K562 (cell line): ENCODE measurements at regions not wholly inside any gene's neighbourhood (a gene's known extent, or its start where the extent isn't known, plus 50 kb on each side); places are given as distances from the start of the nearest gene placed in this dataset.

Source experiments
- CGGBP1 ChIP-seq: fragments of 250-450 bp; sonication (Bioruptor Pico); IDR thresholded peaks from 2 replicates; pipeline ENCODE4 v1.9.0; 2021; ENCODE audit warnings: mild to moderate bottlenecking
- E2F3 ChIP-seq: fragments of 250-450 bp; sonication (Bioruptor Pico); IDR thresholded peaks from 2 replicates; pipeline ENCODE4 v1.4.0; 2020; ENCODE audit warnings: mild to moderate bottlenecking
- E2F5 ChIP-seq: sonication (generic); formaldehyde crosslinking; IDR thresholded peaks from 2 replicates; pipeline ENCODE4 v1.8.0; 2022; ENCODE audit warnings: mild to moderate bottlenecking, missing genetic modification reagents
- EP300 ChIP-seq: IDR thresholded peaks from 2 replicates; pipeline ENCODE4 v1.6.1; 2012; ENCODE audit warnings: low read length, improper control_type of control experiment
- ESRRA ChIP-seq: fragments of 450-650 bp; IDR thresholded peaks from 2 replicates; pipeline ENCODE4 v1.6.1; 2014; ENCODE audit warnings: low read depth, mild to moderate bottlenecking, moderate library complexity, borderline replicate concordance
- HMGXB4 ChIP-seq: sonication (generic); formaldehyde crosslinking; IDR thresholded peaks from 2 replicates; pipeline ENCODE4 v1.8.1; 2023; ENCODE audit warnings: mild to moderate bottlenecking, missing genetic modification reagents
- KLF16 ChIP-seq: IDR thresholded peaks from 2 replicates; pipeline ENCODE4 v1.6.1; 2016; ENCODE audit warnings: antibody characterized with exemption
- LARP7 ChIP-seq: fragments of 450-650 bp; IDR thresholded peaks from 2 replicates; pipeline ENCODE4 v1.6.1; 2016
- NR3C1 ChIP-seq: sonication (generic); formaldehyde crosslinking; IDR thresholded peaks from 2 replicates; pipeline ENCODE4 v1.8.1; 2022; ENCODE audit warnings: missing genetic modification reagents
- STAT5B ChIP-seq: fragments of 250-450 bp; sonication (Bioruptor Pico); IDR thresholded peaks from 2 replicates; pipeline ENCODE4 v1.8.0; 2021; ENCODE audit warnings: mild to moderate bottlenecking, inconsistent platforms
- TAL1 ChIP-seq: fragments of 450-650 bp; IDR thresholded peaks from 2 replicates; pipeline ENCODE4 v1.6.1; 2016; ENCODE audit warnings: mild to moderate bottlenecking
- TCFL5 ChIP-seq: fragments of 250-450 bp; sonication (Bioruptor Pico); conservative IDR thresholded peaks from 2 replicates; pipeline ENCODE4 v1.6.1; 2021; ENCODE audit warnings: mild to moderate bottlenecking, moderate library complexity, matching md5 sums
- TEAD1 ChIP-seq, 2 experiments: fragments of 450-650 bp in 1 of 2; sonication (generic) in 1 of 2; formaldehyde crosslinking; IDR thresholded peaks; 2 replicates each; pipeline versions ENCODE4 v1.4.0 to v1.8.0; 2020 to 2022; ENCODE audit warnings: mild to moderate bottlenecking in 2 of 2, missing genetic modification reagents in 1 of 2
- UBTF ChIP-seq, 2 experiments: IDR thresholded peaks; 2 replicates each; pipeline ENCODE4 v1.6.1; 2012; ENCODE audit warnings: improper control_type of control experiment in 2 of 2, low read depth in 2 of 2, low read length in 2 of 2, borderline replicate concordance in 1 of 2
- ZBTB33 ChIP-seq: sonication (generic); formaldehyde crosslinking; IDR thresholded peaks from 2 replicates; pipeline ENCODE4 v1.8.1; 2023; ENCODE audit warnings: mild to moderate bottlenecking, missing genetic modification reagents
- ZNF12 ChIP-seq: sonication (generic); formaldehyde crosslinking; IDR thresholded peaks from 2 replicates; pipeline ENCODE4 v1.4.0; 2020; ENCODE audit warnings: mild to moderate bottlenecking, missing genetic modification reagents
- ZNF217 ChIP-seq: sonication (generic); formaldehyde crosslinking; IDR thresholded peaks from 2 replicates; pipeline ENCODE4 v1.8.0; 2022; ENCODE audit warnings: mild to moderate bottlenecking, missing genetic modification reagents
- ZNF79 ChIP-seq: fragments of 250-450 bp; sonication (Bioruptor Pico); IDR thresholded peaks from 2 replicates; pipeline ENCODE4 v1.4.0; 2020; ENCODE audit warnings: low read depth, mild to moderate bottlenecking, moderate library complexity
- TF ChIP-seq, protein P1 (sequence below), 2 experiments: fragments of 200-800 bp in 1 of 2; sonication (Bioruptor generic) in 1 of 2; sonication (generic) in 1 of 2; formaldehyde crosslinking in 1 of 2; IDR thresholded peaks in 1 of 2; conservative IDR thresholded peaks in 1 of 2; 2 replicates each; pipeline versions ENCODE4 v1.5.0 to v1.6.1; 2016 to 2020; ENCODE audit warnings: missing compliant biosample characterization in 1 of 2, missing genetic modification characterization in 1 of 2, missing genetic modification reagents in 1 of 2

DNA sequence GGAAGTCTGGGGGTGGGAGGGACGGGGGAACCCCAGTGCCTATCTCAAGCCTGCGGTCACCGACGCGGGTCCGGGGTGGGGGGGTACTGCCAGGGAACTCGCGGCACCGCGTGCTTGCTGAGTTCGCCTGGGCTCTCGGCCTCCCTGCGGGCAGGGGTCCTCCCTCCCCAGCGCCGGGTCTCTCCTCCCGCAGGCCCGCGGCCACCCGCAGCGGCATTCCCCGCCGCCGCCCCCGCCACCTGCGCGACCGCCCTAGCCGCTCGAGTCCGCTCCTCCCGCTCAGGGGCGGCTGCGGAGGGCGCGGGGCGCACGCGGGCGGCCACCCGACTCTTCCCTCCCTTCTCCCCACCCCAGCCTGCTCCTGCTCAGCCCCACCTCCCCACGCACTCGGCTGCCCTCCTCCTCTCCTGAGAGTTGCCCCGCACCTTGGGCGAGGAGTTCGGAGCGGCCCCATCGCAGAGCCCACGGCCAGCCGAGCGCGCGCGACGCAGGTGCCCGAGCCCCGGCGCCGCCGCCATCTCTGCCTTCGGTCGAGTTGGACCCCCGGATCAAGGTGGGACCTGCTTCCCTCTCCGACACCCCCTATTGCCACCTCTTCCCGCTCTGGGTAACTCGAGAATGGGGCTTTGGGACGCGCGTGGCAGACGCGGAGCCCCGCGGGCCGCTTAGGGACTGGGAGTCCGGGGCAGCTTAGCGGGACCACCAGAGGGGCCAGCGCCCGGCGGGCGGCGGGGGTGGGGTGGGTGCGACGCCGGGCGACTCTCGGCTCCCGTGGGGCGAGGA is 105.0 kb downstream of the LEPR start (continued):
- 0 out of 4 replicates have a peak, but pooled peaks of 1 of the 2 experiments have one; percentile 33 for TF ChIP-seq UBTF (IDR thresholded peaks at IDR 0.05; ENCODE audit: borderline replicate concordance in 1 of 2, low read depth in 2 of 2, low read length in 2 of 2)
- TF ChIP-seq EP300 = no peak
- TF ChIP-seq ZNF217 (CRISPR knock-in tag) = no peak
- TF ChIP-seq TCFL5 (CRISPR knock-in tag) = no peak
- no peak for TF ChIP-seq E2F5 (CRISPR knock-in tag)
- TF ChIP-seq NR3C1 (CRISPR knock-in tag) = peak; percentile 59; the same call in 1 of the 2 replicates
- no peak for TF ChIP-seq LARP7
- TF ChIP-seq ZNF12 (CRISPR knock-in tag) = no peak
- TF ChIP-seq TAL1 = no peak
- no peak for TF ChIP-seq CGGBP1 (CRISPR knock-in tag)
- no peak for TF ChIP-seq E2F3
- no peak for TF ChIP-seq ESRRA
- TF ChIP-seq HMGXB4 = 0 out of 2 replicates have a peak, but pooled peaks have one; percentile 52
- TF ChIP-seq, protein P1, sequence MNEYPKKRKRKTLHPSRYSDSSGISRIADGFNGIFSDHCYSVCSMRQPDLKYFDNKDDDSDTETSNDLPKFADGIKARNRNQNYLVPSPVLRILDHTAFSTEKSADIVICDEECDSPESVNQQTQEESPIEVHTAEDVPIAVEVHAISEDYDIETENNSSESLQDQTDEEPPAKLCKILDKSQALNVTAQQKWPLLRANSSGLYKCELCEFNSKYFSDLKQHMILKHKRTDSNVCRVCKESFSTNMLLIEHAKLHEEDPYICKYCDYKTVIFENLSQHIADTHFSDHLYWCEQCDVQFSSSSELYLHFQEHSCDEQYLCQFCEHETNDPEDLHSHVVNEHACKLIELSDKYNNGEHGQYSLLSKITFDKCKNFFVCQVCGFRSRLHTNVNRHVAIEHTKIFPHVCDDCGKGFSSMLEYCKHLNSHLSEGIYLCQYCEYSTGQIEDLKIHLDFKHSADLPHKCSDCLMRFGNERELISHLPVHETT (CRISPR knock-in tag; conservative IDR thresholded peaks at IDR 0.05 in 1 of 2, IDR thresholded peaks at IDR 0.05 in 1 of 2) = no peak
- no peak for TF ChIP-seq KLF16
- peak in 1 of 2 experiments; percentile 72; a peak in 2 of 4 replicates for TF ChIP-seq TEAD1 (CRISPR knock-in tag; IDR thresholded peaks at IDR 0.05)
- no peak for TF ChIP-seq ZBTB33
- TF ChIP-seq ZNF79 = no peak
- TF ChIP-seq STAT5B (CRISPR knock-in tag) = no peak
